ENCODE measurements at regions not wholly inside any gene's neighbourhood (a gene's known extent, or its start where the extent isn't known, plus 50 kb on each side); places are given as distances from the start of the nearest gene placed in this dataset.
A peak's percentile ranks its signal among the peaks of the same experiment; 100 is the strongest.

- DNase-seq (ENCODE audit: low read depth, low spot score), result no peak
- H3K4me3 ChIP-seq (ENCODE audit: low read length), result no peak overlapping the region
Measured at GRCh38 chr16:59193637-59194036, 459.5 kb upstream of the GOT2 start.

GRCh38 chr16:59192551-59193199 lies 458.6 kb upstream of the GOT2 start:
- peak; percentile 44 for DNase-seq (ENCODE audit: low read depth, low spot score)

GRCh38 chr16:59190731-59191130 lies 456.6 kb upstream of the GOT2 start:
- DNase-seq (ENCODE audit: low read depth, low spot score), result no peak
- no peak overlapping the region for H3K4me3 ChIP-seq (ENCODE audit: low read length)

More at GRCh38 chr16:59192551-59193199, 458.6 kb upstream of the GOT2 start:
- no peak overlapping the region for H3K4me3 ChIP-seq (ENCODE audit: low read length)

GRCh38 chr16:59188029-59188428 lies 453.9 kb upstream of the GOT2 start:
- DNase-seq (ENCODE audit: low read depth, low spot score), result no peak
- H3K4me3 ChIP-seq (ENCODE audit: low read length), result no peak overlapping the region

GRCh38 chr16:59181821-59182420 lies 447.8 kb upstream of the GOT2 start:
- no peak overlapping the region for H3K4me3 ChIP-seq (ENCODE audit: low read length)
- no peak for DNase-seq (ENCODE audit: low read depth, low spot score)

- H3K4me3 ChIP-seq (ENCODE audit: low read length), result no peak overlapping the region
- no peak for DNase-seq (ENCODE audit: low read depth, low spot score)
Measured at GRCh38 chr16:59180083-59180476, 446.0 kb upstream of the GOT2 start.

- DNase-seq (ENCODE audit: low read depth, low spot score), result no peak
Measured at GRCh38 chr16:59179446-59180082, 445.4 kb upstream of the GOT2 start.

GRCh38 chr16:59173408-59173831 lies 439.3 kb upstream of the GOT2 start:
- H3K4me3 ChIP-seq (ENCODE audit: low read length), result no peak overlapping the region
- no peak for DNase-seq (ENCODE audit: low read depth, low spot score)

More at GRCh38 chr16:59179446-59180082, 445.4 kb upstream of the GOT2 start:
- H3K4me3 ChIP-seq (ENCODE audit: low read length), result no peak overlapping the region

- DNase-seq (ENCODE audit: low read depth, low spot score), result no peak
- H3K4me3 ChIP-seq (ENCODE audit: low read length), result no peak overlapping the region
Measured at GRCh38 chr16:59170099-59170712, 436.1 kb upstream of the GOT2 start.

GRCh38 chr16:59169168-59169567 lies 435.1 kb upstream of the GOT2 start:
- no peak overlapping the region for H3K4me3 ChIP-seq (ENCODE audit: low read length)
- DNase-seq (ENCODE audit: low read depth, low spot score), result no peak

- no peak for DNase-seq (ENCODE audit: low read depth, low spot score)
- no peak overlapping the region for H3K4me3 ChIP-seq (ENCODE audit: low read length)
Measured at GRCh38 chr16:59168461-59169114, 434.5 kb upstream of the GOT2 start.

- peak; percentile 7 for DNase-seq (ENCODE audit: low read depth, low spot score)
- no peak overlapping the region for H3K4me3 ChIP-seq (ENCODE audit: low read length)
Measured at GRCh38 chr16:59164461-59164860, 430.3 kb upstream of the GOT2 start.

GRCh38 chr16:59163371-59164055 lies 429.4 kb upstream of the GOT2 start:
- no peak for DNase-seq (ENCODE audit: low read depth, low spot score)
- H3K4me3 ChIP-seq (ENCODE audit: low read length), result no peak overlapping the region

GRCh38 chr16:59161679-59162078 lies 427.6 kb upstream of the GOT2 start:
- no peak overlapping the region for H3K4me3 ChIP-seq (ENCODE audit: low read length)
- DNase-seq (ENCODE audit: low read depth, low spot score), result no peak

- no peak for DNase-seq (ENCODE audit: low read depth, low spot score)
- H3K4me3 ChIP-seq (ENCODE audit: low read length), result no peak overlapping the region
Measured at GRCh38 chr16:59154295-59154694, 420.2 kb upstream of the GOT2 start.

GRCh38 chr16:59148769-59149155 lies 414.6 kb upstream of the GOT2 start:
- no peak for DNase-seq (ENCODE audit: low read depth, low spot score)

GRCh38 chr16:59148056-59148768 lies 414.1 kb upstream of the GOT2 start:
- H3K4me3 ChIP-seq (ENCODE audit: low read length), result no peak overlapping the region
- DNase-seq (ENCODE audit: low read depth, low spot score), result no peak

More at GRCh38 chr16:59148769-59149155, 414.6 kb upstream of the GOT2 start:
- H3K4me3 ChIP-seq (ENCODE audit: low read length), result no peak overlapping the region

GRCh38 chr16:59146140-59146539 lies 412.0 kb upstream of the GOT2 start:
- no peak overlapping the region for H3K4me3 ChIP-seq (ENCODE audit: low read length)
- no peak for DNase-seq (ENCODE audit: low read depth, low spot score)

Data from Jurkat, Clone E6-1 (cell line).